HepG2 (cell line): ENCODE measurements at regions not wholly inside any gene's neighbourhood (a gene's known extent, or its start where the extent isn't known, plus 50 kb on each side); places are given as distances from the start of the nearest gene placed in this dataset.

Experiments used
- KAT2B ChIP-seq: fragments of 150-350 bp; IDR thresholded peaks from 2 replicates; pipeline ENCODE4 v1.6.1; 2014; ENCODE audit warnings: low read depth, low read length, borderline replicate concordance
- POLR2AphosphoS2 ChIP-seq: IDR thresholded peaks from 2 replicates; pipeline ENCODE4 v1.6.1; 2011; ENCODE audit warnings: low read depth, low read length, improper control_type of control experiment
- REST ChIP-seq, 2 experiments: IDR thresholded peaks; 2 replicates each; pipeline ENCODE4 v1.6.1; 2011 to 2012; ENCODE audit warnings: low read length in 2 of 2, borderline replicate concordance in 1 of 2, low read depth in 1 of 2, mild to moderate bottlenecking in 1 of 2, moderate library complexity in 1 of 2
- SP140L ChIP-seq: sonication (generic); formaldehyde crosslinking; IDR thresholded peaks from 2 replicates; pipeline ENCODE4 v1.4.0; 2020; ENCODE audit warnings: missing genetic modification reagents, borderline replicate concordance
- ZNF501 ChIP-seq: sonication (generic); formaldehyde crosslinking; IDR thresholded peaks from 2 replicates; pipeline ENCODE4 v1.5.1; 2020; ENCODE audit warnings: mild to moderate bottlenecking, moderate library complexity, missing genetic modification reagents
- TF ChIP-seq, protein P1 (sequence below): sonication (generic); formaldehyde crosslinking; IDR thresholded peaks from 2 replicates; pipeline ENCODE4 v1.4.0; 2020; ENCODE audit warnings: low read depth, mild to moderate bottlenecking, missing genetic modification reagents

DNA sequence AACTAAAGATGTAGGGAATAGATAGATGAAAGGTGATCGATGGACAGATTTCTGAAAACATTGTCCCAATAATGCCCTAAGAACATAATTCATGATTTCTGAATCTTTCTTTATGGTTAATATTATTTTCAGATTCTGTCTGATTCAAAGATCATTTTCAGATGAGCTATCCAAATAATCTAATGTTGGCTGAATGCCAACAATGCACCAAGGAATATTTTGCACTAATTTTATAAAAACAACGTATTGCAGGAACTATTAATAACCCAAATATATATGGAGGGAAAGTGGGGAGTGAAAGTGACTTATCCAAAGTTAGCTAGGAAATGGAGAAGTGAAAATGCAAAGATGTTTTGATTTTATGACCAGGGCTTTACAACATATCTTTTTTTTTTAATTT, 1675.5 kb downstream of the STIM2 start:
- TF ChIP-seq, protein P1, sequence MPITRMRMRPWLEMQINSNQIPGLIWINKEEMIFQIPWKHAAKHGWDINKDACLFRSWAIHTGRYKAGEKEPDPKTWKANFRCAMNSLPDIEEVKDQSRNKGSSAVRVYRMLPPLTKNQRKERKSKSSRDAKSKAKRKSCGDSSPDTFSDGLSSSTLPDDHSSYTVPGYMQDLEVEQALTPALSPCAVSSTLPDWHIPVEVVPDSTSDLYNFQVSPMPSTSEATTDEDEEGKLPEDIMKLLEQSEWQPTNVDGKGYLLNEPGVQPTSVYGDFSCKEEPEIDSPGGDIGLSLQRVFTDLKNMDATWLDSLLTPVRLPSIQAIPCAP (CRISPR knock-in tag): no peak
- TF ChIP-seq REST (IDR thresholded peaks at IDR 0.05; ENCODE audit: borderline replicate concordance in 1 of 2, low read depth in 1 of 2, low read length in 2 of 2) (no peak), ZNF501 (CRISPR knock-in tag) (no peak), POLR2AphosphoS2 (no peak), KAT2B (no peak), SP140L (CRISPR knock-in tag) (no peak)
